ENCODE measurements at regions not wholly inside any gene's neighbourhood (a gene's known extent, or its start where the extent isn't known, plus 50 kb on each side); places are given as distances from the start of the nearest gene placed in this dataset.

GRCh38 chr10:20618011-20618547 lies 279.0 kb downstream of the NEBL start:
- Histone ChIP-seq H3K27me3 (no peaks in the 10 kb centered on the region), H3K9ac (no peak overlapping the region), H3K27ac (no peak overlapping the region), H3K4me2 (no peak overlapping the region), H3K4me3 (no peak overlapping the region), H3K9me3 (no peaks in the 10 kb centered on the region), H3K36me3 (no peaks in the 10 kb centered on the region), H4K20me1 (no peaks in the 10 kb centered on the region), H3K4me1 (no peaks in the 10 kb centered on the region)
- TF ChIP-seq Cebpa-rat (IDR thresholded peaks at IDR 0.05) = no peak

GRCh38 chr10:20616918-20617810 lies 279.9 kb downstream of the NEBL start:
- Histone ChIP-seq H3K27me3 (no peaks in the 10 kb centered on the region), H3K27ac (no peak overlapping the region), H4K20me1 (no peaks in the 10 kb centered on the region), H3K9me3 (no peaks in the 10 kb centered on the region), H3K36me3 (no peaks in the 10 kb centered on the region), H3K4me1 (no peaks in the 10 kb centered on the region), H3K4me3 (no peak overlapping the region), H3K9ac (no peak overlapping the region), H3K4me2 (no peak overlapping the region)
- no peak for TF ChIP-seq Cebpa-rat (IDR thresholded peaks at IDR 0.05)

- Histone ChIP-seq H3K27ac (no peak overlapping the region), H3K27me3 (no peaks in the 10 kb centered on the region), H4K20me1 (no peaks in the 10 kb centered on the region), H3K4me2 (no peak overlapping the region), H3K9ac (no peak overlapping the region), H3K4me1 (no peaks in the 10 kb centered on the region), H3K9me3 (no peaks in the 10 kb centered on the region), H3K36me3 (no peaks in the 10 kb centered on the region), H3K4me3 (no peak overlapping the region)
- no peak for TF ChIP-seq Cebpa-rat (IDR thresholded peaks at IDR 0.05)
These were observed 280.9 kb downstream of the NEBL start for GRCh38 chr10:20616056-20616671.

DNA sequence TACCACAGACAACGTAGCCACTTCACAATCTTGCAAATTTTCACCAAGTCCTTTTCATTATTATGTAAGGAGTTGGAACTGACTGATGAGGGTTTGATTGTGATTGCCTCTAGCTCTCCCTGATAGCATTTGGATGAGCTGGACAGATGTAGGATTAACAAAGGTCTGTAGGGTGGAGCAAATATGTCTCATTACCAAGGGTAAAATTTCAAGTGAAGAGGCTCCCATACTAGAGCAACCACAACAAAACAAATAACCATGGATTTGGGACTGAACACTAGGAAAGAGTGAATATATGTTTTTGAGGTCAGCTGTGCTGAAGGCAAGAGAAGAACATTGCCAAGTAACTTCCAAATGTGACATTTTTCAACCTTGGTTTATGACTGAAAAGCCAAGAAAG lies 281.7 kb downstream of the NEBL start:
- H3K36me3 ChIP-seq = no peaks in the 10 kb centered on the region
- H3K9ac ChIP-seq = no peak overlapping the region
- no peak overlapping the region for H3K27ac ChIP-seq
- H4K20me1 ChIP-seq = no peaks in the 10 kb centered on the region
- no peak overlapping the region for H3K4me3 ChIP-seq
- H3K9me3 ChIP-seq = no peaks in the 10 kb centered on the region
- H3K4me1 ChIP-seq = no peaks in the 10 kb centered on the region
- H3K4me2 ChIP-seq = no peak overlapping the region
- H3K27me3 ChIP-seq = no peaks in the 10 kb centered on the region
- no peak for TF ChIP-seq Cebpa-rat (IDR thresholded peaks at IDR 0.05)

DNA sequence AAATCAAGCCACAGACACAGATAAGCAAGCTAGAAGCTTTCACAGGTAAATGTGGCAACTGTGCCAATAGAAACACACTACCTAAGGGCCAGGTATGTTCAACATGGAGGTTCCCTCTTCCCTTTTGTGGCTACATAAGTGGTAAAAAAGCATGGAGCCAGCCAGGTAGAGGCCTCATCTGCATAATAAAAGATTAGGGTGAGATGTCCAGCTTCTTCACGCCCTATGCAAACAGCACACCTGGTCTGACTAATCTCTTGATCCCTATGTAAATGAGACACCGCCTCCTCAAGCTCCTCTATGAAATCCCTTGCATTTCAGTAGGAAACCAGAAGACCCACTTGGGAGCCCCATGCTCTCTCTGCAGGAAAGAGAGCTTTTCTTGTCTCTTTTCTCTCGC lies 282.2 kb downstream of the NEBL start:
- H4K20me1 ChIP-seq = no peaks in the 10 kb centered on the region
- no peak overlapping the region for H3K4me2 ChIP-seq
- no peaks in the 10 kb centered on the region for H3K36me3 ChIP-seq
- no peak overlapping the region for H3K9ac ChIP-seq
- H3K4me3 ChIP-seq = no peak overlapping the region
- H3K9me3 ChIP-seq = no peaks in the 10 kb centered on the region
- H3K4me1 ChIP-seq = no peaks in the 10 kb centered on the region
- H3K27me3 ChIP-seq = no peaks in the 10 kb centered on the region
- no peak overlapping the region for H3K27ac ChIP-seq
- no peak for TF ChIP-seq Cebpa-rat (IDR thresholded peaks at IDR 0.05)

DNA sequence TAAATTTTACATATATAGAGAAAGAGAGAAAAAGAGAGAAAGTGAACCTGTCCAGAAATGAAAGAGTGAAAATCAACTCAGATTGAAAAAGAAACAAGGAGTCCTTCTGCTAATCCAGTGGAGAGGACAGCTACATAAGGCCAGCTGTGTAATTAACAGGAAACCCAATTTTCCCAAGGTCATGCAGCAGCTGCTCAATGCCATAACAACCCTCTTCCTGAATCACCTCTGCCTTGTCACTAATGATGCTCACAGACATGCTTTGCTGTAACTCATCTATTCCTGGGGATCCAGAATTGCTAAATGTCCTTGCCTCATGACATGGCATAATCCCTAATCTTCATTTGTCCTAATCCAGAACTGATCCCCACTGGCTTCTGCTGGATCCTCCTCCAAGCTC lies 288.6 kb downstream of the NEBL start:
- Histone ChIP-seq H3K36me3 (no peaks in the 10 kb centered on the region), H3K4me2 (no peak overlapping the region), H3K4me1 (no peaks in the 10 kb centered on the region), H3K27ac (no peak overlapping the region), H3K9ac (no peak overlapping the region), H3K4me3 (no peak overlapping the region), H4K20me1 (no peaks in the 10 kb centered on the region), H3K9me3 (no peaks in the 10 kb centered on the region), H3K27me3 (no peaks in the 10 kb centered on the region)
- no peak for TF ChIP-seq Cebpa-rat (IDR thresholded peaks at IDR 0.05)

DNA sequence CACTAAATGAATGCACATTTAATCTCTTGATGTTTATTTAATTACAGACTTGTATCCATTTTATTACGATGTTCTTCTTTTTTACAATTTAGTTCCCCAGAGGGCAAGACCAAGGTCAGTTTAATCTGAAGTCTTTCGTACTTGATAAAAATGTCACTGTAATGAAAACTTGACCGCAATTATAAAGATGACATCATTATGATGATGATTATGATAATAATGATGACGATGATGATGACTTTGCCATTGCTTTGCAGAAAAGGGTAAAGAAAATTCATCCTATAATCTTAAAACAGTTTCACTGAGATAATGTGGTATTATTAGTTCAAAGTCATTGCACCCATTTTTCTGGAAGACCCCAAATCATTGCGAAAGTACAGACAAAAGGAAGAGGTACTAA lies 290.1 kb downstream of the NEBL start:
- no peak overlapping the region for H3K4me2 ChIP-seq
- no peaks in the 10 kb centered on the region for H3K27me3 ChIP-seq
- no peaks in the 10 kb centered on the region for H3K36me3 ChIP-seq
- H3K9me3 ChIP-seq = no peaks in the 10 kb centered on the region
- H3K9ac ChIP-seq = no peak overlapping the region
- no peak overlapping the region for H3K4me3 ChIP-seq
- no peaks in the 10 kb centered on the region for H4K20me1 ChIP-seq
- no peaks in the 10 kb centered on the region for H3K4me1 ChIP-seq
- no peak for TF ChIP-seq Cebpa-rat (IDR thresholded peaks at IDR 0.05)
- no peak overlapping the region for H3K27ac ChIP-seq

- no peaks in the 10 kb centered on the region for H3K36me3 ChIP-seq
- no peak for TF ChIP-seq Cebpa-rat (IDR thresholded peaks at IDR 0.05)
These were observed 295.1 kb downstream of the NEBL start for GRCh38 chr10:20601941-20602461.

DNA sequence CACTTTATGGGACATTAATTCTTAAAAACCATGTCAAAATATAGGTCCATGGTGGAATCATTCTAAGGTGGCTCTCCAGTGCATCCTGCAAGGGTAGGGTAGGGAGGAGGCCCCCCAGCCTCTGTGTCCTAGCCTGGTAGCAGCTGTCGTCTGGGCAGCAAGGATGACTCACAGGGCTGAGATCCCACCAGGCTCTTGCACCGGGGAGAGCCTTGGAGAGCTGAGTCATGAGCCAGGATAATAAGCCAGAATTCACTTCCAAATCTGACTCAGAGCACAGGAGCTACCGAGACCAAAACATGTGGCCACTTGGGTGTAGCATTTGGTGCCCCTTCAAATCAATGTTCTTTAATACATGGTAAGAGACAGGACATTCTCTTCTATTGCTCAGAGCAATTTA lies 298.5 kb downstream of the NEBL start:
- H3K27me3 ChIP-seq = no peaks in the 10 kb centered on the region
- H3K9me3 ChIP-seq = no peaks in the 10 kb centered on the region
- TF ChIP-seq Cebpa-rat (IDR thresholded peaks at IDR 0.05) = no peak
- no peaks in the 10 kb centered on the region for H4K20me1 ChIP-seq
- no peak overlapping the region for H3K4me3 ChIP-seq
- H3K36me3 ChIP-seq = no peaks in the 10 kb centered on the region
- H3K27ac ChIP-seq = no peak overlapping the region
- H3K4me1 ChIP-seq = no peaks in the 10 kb centered on the region
- H3K4me2 ChIP-seq = no peak overlapping the region
- no peak overlapping the region for H3K9ac ChIP-seq

More at GRCh38 chr10:20601941-20602461, 295.1 kb downstream of the NEBL start:
- Histone ChIP-seq H3K4me3 (no peak overlapping the region), H3K4me1 (no peaks in the 10 kb centered on the region), H4K20me1 (no peaks in the 10 kb centered on the region), H3K9ac (no peak overlapping the region), H3K27ac (no peak overlapping the region), H3K9me3 (no peaks in the 10 kb centered on the region), H3K27me3 (no peaks in the 10 kb centered on the region), H3K4me2 (no peak overlapping the region)

GRCh38 chr10:20596911-20597310 lies 300.2 kb downstream of the NEBL start:
- H3K4me1 ChIP-seq = no peaks in the 10 kb centered on the region

More at GRCh38 chr10:20596911-20597310, 300.2 kb downstream of the NEBL start:
- H3K4me3 ChIP-seq = no peak overlapping the region
- H3K36me3 ChIP-seq = no peaks in the 10 kb centered on the region
- no peaks in the 10 kb centered on the region for H4K20me1 ChIP-seq
- H3K9ac ChIP-seq = no peak overlapping the region
- TF ChIP-seq Cebpa-rat (IDR thresholded peaks at IDR 0.05) = no peak
- H3K9me3 ChIP-seq = no peaks in the 10 kb centered on the region
- no peak overlapping the region for H3K4me2 ChIP-seq
- H3K27ac ChIP-seq = no peak overlapping the region
- no peaks in the 10 kb centered on the region for H3K27me3 ChIP-seq

Data from BLaER1 (cell line).